Adrenal gland (tissue), 5 donors: ENCODE measurements at regions not wholly inside any gene's neighbourhood (a gene's known extent, or its start where the extent isn't known, plus 50 kb on each side); places are given as distances from the start of the nearest gene placed in this dataset.

ENCODE experiments used
- POLR2A ChIP-seq, 2 donors: fragments of 450-650 bp; IDR thresholded peaks; one replicate each; pipeline ENCODE4 v1.6.1; 2017; ENCODE audit warnings: antibody characterized with exemption in 2 of 2, mild to moderate bottlenecking in 2 of 2, moderate library complexity in 1 of 2
- TF ChIP-seq, protein P1 (sequence below), 6 experiments: fragments of 450-650 bp in 4 of 6; fragments of 200-600 bp in 2 of 6; sonication (generic) in 1 of 6; IDR thresholded peaks; 1 replicate in 5 of 6; 2 replicates in 1 of 6; pipeline versions ENCODE4 v1.5.1 to v1.8.0; 2016 to 2021; ENCODE audit warnings: antibody characterized with exemption in 6 of 6, mild to moderate bottlenecking in 2 of 6, moderate library complexity in 1 of 6
- donor health status: DM: no; HTN: no; CAD: no.

DNA sequence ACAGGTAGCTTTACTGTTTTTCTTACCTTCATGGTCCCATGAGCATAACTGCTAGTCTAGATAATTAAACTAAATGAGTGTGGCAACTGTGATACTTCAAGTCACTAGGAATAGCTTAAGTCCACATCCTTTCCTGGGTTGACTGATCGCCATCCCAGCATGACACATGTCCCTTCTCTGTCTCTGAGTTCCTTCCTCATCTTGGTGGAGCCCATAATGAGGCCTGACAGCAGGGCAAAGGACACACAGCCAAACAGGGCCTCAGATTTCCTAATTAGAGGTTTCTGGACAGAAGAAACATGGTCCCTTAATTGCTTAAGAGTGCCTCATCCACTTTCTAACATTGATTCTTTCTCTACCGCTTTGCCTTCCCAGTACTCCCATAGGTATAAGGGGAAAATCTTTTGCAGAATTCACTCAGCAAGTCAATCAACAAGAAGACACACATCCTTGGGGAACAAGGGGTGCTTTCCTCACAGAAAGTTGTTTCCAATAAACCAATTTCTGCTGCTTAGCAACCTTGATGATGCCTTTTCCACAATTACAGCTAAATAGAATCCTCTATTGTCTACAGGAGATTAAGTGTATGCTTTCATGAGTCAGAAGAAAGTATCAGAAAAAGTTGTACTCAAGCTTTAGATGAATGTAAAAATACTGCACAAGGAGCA, 208.3 kb upstream of the SERP2 start:
- TF ChIP-seq, protein P1, sequence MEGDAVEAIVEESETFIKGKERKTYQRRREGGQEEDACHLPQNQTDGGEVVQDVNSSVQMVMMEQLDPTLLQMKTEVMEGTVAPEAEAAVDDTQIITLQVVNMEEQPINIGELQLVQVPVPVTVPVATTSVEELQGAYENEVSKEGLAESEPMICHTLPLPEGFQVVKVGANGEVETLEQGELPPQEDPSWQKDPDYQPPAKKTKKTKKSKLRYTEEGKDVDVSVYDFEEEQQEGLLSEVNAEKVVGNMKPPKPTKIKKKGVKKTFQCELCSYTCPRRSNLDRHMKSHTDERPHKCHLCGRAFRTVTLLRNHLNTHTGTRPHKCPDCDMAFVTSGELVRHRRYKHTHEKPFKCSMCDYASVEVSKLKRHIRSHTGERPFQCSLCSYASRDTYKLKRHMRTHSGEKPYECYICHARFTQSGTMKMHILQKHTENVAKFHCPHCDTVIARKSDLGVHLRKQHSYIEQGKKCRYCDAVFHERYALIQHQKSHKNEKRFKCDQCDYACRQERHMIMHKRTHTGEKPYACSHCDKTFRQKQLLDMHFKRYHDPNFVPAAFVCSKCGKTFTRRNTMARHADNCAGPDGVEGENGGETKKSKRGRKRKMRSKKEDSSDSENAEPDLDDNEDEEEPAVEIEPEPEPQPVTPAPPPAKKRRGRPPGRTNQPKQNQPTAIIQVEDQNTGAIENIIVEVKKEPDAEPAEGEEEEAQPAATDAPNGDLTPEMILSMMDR (IDR thresholded peaks at IDR 0.05) = no peak
- TF ChIP-seq POLR2A (IDR thresholded peaks at IDR 0.05) = no peak
